ENCODE measurements at regions not wholly inside any gene's neighbourhood (a gene's known extent, or its start where the extent isn't known, plus 50 kb on each side); places are given as distances from the start of the nearest gene placed in this dataset.
"Not testable (repeated sequence)": the region's sequence is repeated elsewhere in the genome, so short reads cannot be mapped to it uniquely, and the experiment has no call there.

- DNase-seq (ENCODE audit: low spot score) = no peak
Observed at GRCh38 chr12:30203981-30204380, 420.2 kb upstream of the TMTC1 start.

DNA sequence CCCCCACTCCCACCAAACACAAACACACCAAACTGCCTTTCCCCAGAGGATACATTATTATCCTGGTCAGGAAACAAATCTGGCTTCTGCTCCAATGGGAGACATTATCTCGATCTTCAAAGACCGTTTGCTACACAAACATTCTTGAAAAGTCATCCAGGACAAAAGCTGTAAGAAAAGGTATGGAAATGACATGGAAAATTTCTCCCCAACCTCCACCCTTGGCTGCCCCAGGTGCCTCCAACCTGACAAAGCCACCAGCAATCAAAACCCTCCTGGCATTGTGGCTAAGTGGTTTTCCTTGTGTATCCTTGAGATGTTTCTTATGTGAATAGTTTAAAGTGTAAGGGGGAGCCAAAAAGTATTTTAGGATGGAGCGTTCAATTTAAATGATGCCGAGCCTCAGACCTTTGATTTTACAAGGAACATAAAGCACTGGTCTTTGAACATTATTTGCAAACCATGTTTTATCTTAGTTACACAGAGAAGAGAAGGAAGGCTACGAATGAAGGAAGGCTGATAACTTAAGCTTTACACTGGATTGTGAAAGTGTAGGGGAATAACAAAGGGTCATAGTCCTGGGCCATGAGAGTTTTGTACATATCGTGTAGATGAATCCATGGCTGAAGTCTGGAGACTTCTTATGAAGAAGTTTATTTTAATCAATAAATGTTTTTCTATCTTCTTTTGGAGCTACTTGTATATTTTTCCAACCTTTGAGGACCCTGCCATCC, 418.9 kb upstream of the TMTC1 start:
- no peak for DNase-seq (ENCODE audit: low spot score)

DNA sequence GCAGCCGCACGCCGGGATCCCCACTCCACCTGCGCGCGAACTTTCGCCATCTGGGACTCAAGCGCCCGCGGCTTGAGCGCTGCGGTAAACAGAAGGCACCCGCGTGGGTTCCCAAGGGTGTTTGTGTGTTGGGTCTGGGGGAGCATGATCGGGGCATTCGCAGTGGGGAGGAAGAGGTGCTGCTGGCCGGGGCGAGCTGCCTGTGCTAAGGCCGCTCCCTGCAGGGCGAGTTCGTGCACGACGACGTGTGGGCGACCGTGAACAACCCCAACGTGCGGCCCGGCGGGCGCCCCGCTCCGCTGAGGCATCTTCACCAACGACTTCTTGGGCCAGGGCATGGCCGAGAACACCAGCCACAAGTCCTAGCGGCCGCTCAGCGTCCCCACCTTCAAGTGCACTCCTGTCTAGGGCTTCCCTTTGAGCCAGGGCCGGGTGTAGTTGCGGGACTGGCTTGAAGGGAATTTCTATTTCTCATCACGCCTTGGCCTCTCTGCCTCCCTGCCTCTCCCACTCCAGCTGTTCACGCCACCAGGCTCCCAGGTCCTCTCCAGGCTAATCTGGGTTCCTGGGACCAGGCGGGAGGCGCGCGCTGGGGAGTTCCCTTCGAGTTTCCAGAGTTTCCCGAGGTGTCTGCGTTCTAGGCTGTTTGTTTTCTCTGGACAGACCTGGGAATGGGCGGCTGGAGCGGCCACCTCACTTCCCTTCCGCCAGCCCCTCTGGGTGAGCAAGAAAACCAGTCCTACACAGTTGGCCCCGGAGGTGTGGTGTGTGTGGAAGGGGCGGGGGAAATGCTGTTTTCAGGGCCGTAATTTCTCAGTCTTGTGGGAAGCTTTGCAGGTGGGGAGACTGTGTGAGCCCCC, 417.8 kb upstream of the TMTC1 start:
- DNase-seq (ENCODE audit: low spot score) = no peak

DNA sequence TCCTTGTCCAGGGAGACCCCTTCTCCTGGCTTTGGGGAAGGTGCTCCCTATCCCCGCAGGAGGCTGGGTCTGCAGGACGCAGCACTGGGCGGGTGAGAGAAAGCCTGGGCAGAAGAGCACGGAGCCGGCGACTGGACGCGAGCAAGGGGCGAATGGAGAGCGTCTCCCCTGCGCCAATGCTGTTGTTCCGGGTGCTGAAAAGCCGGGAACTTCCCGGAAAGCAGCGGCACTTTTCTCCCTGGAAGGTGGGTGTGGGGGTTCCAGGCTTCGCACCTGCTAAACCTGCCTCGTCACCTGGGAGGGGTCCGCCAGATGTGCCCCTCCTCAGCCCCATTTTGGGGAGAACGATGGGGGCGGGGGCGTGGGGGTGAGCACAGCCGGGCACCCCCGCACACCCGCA, 417.1 kb upstream of the TMTC1 start:
- DNase-seq (ENCODE audit: low spot score) = no peak

GRCh38 chr12:30197392-30198057, 413.8 kb upstream of the TMTC1 start:
- DNase-seq (ENCODE audit: low spot score) = no peak

GRCh38 chr12:30191696-30192455, 408.1 kb upstream of the TMTC1 start:
- DNase-seq (ENCODE audit: low spot score) = no peak

DNA sequence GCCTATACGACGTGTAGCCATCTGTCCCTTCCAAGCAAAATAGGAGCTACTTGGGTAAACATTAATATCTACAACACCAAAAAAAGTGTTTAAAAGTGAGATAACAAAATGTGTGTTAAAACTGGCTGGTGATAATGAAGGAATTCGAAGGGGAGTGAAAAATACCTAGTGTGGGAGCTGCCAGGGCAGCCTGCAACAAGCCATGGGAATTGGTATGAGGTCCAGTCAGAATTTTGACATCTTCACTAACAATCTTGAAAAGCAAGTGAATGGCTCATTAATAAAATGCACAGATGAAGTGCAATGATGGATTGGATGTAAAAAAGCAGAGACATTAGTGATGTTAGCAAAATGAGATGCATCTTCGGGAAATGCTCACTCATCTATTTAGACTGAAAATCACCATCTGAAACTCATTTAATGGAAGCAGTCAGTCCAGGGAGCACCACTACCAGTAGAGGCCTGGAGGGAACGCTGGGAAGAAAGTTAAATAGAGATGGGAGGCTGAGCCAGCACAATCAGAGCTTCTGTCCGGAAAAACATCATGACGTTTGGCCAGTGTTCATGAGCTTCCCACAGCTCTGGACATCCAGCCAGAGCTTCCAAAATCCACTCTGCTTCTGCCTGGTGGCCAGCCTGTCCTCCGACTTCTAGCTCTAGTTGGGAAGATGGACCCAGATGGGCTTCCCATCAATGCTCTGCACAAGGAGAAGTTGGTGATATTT, 405.0 kb upstream of the TMTC1 start:
- no peak for DNase-seq (ENCODE audit: low spot score)

DNA sequence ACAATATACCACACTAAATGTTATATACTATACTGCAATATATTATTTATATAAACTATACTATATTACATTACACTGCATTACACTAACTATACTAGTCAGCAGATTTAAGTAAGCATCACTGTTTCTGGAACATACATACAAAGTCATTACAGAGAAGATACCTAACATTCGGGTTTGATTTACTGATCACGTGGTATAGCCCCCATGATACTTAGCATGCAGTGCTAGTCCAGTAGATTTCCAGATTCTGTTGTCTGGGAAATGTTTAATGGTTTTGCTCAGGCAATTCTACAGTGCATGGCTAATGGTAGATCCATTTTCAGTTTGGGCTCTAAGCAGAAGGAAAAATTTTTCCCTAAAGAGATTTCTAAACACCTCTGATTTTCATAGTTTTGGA, 403.7 kb upstream of the TMTC1 start:
- DNase-seq (ENCODE audit: low spot score) = no peak

DNA sequence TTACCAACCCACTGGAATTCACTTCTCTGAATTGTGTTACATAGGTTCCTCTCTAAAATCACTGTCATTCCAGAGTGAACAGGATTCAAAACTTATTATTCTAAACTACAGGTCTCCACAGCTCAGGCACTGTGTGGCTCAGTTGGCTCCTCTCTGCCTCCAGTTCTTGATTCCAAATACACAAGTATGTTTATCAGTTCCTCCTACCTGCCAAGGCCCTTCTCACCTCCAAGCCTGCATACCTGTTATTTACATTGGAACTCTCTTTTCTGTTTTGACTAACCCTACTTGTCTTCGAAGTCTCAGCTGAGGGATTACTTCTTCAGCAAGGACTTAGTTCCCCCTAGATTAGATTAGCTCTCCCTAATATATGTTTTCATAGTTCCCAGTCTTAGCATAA, 397.6 kb upstream of the TMTC1 start:
- DNase-seq (ENCODE audit: low spot score) = no peak

GRCh38 chr12:30180602-30181001, 396.9 kb upstream of the TMTC1 start:
- no peak for DNase-seq (ENCODE audit: low spot score)

- no peak for DNase-seq (ENCODE audit: low spot score)
Observed at GRCh38 chr12:30178916-30179315, 395.2 kb upstream of the TMTC1 start.

DNA sequence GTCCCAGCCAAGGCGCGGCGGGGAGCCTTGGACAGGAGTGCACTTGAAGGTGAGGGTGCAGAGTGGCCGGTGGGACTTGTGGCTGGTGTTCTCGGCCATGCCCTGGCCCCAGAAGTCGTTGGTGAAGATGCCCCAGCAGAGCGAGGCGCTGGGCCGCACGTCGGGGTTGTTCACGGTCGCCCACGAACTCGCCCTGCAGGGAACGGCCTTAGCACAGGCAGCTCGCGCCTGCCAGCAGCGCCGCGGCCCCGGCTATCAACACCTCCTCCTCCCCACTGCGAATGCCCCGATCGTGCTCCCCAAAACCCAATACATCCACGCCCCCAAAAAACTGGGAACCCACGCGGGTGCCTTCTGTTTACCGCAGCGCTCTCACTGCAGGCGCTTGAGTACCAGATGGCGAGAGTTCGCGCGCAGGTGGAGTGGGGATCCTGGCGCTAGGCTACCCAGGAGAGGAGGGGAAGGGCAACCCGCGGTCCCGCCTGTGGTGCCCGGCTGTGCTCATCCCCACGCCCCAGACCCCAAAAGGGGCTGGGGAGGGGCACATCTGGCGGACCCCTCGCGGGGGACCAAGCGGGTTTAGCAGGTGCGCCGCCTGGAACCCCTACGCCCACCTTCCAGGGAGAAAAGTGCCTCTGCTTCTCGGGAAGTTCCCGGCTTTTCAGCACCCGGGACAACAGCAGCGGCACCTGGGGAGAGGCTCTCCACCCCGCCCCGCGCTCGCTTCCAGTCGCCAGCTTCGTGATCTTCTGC, 386.3 kb upstream of the TMTC1 start:
- DNase-seq (ENCODE audit: low spot score) = no peak

DNA sequence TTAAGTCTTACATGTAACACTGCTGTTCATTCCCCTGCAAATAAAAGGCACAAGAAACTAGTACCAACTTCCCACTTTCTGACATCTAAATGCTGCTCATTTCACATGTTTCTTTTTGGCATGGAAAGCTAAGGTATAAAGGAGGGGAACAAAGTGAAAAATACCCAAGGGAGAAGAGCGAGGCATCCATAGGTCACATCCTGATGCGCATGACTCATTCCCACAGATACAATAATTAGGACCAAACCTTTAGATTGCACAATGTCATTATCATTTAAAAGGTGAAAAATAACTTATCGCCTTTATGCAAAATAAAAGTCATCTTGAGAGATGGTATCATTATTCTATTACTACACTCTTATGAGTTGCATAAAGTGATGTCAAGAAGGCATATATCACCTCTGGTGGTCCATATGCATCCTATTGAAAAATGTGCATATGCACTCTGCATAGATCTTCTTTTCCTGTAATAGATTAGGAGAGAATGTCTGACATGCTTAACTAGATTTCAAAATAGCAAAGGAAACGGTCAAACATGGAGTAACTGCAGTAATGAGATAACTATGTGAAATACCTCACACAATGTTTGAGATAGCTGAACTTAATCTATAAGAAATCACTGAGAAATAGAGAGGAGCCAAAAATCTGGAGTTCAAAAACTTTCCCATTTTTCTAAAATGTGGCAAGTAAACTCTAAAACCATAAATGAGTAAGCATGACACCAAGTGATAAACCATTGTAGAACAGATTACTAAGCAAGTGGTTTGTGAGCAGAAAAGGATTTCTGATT, 382.5 kb upstream of the TMTC1 start:
- no peak for DNase-seq (ENCODE audit: low spot score)

DNA sequence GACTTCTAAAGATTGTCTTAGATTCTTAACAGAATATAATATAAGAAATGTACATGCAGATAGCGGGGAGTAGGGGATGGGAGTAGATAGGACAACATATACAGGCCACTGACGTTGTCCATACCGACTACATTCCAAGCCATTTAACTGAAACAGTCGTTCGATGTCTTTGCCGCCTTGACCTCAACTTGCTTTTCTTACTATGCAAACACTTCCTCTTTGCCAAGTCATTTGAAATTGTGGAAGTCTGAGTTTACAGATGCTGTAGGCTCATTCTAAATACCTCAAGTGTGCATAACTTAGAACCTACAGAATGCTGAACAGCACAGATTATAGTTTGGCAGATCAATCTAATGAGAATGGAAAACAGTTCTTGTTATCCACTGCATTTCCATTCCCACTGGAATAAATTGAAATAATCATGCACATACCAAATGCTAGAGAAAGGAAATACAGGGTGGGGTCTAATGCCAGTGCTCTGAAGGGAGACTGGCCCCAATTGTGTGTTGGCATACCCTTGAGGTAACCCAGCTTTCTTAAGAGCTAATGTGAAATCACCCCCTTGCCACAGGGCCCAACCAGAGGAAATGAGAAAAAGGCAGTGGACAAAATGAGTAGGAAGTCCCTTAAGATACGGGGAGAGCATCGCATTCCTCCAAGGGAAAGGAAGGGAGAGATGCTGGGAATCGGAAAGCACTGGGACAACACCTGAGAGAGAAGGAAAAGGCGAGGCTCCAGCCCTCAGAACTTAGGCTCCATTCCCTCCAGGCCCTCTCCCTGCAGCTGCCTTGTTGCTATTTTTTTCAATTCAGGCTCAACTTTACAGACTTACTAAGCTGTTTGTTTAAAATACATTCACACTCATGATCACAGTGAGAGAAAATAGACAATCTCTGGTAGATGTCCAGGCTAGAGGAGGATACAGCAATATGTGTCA, 380.9 kb upstream of the TMTC1 start:
- DNase-seq (ENCODE audit: low spot score) = no peak

DNA sequence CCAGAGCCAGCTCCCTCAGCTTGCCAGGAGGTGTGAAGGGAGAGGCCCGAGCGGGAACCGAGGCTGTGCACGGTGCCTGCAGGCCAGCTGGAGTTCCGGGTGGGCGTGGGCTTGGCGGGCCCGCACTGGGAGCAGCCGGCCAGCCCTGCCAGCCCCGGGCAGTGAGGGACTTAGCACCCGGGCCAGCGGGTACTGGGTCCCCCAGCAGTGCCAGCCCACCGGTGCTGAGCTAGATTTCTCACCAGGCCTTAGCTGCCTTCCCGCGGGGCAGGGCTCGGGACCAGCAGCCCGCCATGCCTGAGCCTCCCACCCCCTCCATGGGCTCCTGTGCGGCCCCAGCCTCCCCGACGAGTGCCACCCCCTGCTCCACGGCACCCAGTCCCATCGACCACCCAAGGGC, 373.1 kb upstream of the TMTC1 start:
- not testable (repeated sequence) for DNase-seq (ENCODE audit: low spot score)

DNA sequence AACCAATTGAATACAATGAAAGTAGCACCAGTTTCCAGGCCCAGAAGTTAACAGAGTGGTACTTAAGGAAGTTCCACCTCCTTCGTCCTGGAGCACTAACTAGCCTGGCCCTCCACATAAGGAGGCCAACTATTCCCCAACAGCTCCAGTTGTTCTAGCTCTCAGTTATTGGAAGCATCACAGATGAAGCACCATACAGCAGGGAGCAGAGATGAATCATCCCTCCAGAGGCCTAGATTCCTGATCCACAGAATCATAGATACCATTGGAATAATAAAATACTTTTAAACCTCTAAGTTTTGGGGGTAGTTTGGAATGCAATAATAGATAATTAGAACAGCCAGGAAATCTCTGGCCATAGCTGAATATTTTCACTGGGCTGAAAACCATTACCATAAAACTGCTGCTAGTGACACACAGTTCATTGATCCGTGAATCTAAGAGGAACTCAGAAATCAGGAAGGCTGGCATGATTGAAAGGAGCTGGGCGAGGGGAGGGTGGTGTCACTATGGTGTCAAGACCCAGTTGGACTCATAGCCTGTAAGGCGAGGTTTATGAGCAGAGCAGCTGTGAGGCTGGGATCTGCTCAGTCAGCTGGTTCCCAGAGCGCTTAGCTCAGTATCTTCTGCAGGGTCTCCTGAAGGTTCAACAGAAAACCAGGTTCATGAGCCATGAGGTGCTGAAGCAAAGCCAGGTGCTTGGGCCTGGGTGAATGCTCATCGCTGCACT, 371.4 kb upstream of the TMTC1 start:
- no peak for DNase-seq (ENCODE audit: low spot score)

- no peak for DNase-seq (ENCODE audit: low spot score)
Observed at GRCh38 chr12:30153981-30154380, 370.2 kb upstream of the TMTC1 start.

DNA sequence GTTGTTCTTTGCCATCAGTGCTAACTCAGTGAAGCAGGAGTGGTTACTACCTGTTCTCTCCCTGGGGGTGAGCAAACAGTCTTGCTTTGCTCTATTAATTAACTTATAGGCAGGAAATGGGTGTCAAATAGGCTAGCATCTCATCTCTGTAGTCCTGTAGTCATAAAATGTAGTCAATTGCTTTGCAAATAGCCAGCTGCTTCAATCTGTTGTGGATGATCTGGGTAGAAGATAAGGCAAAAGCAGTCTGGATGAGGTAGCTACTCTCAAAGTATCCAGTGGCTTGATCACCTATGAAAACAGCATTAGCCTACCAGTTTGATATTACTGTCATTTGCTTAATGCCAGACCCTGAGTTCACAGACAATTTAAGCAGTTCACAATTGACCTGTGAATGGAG, 369.0 kb upstream of the TMTC1 start:
- DNase-seq (ENCODE audit: low spot score) = no peak

All from HuH-7 (cell line).